Medulla oblongata (tissue), 1 donor: ENCODE measurements at regions not wholly inside any gene's neighbourhood (a gene's known extent, or its start where the extent isn't known, plus 50 kb on each side); places are given as distances from the start of the nearest gene placed in this dataset.

Experiments used
- DNase-seq: peaks from one replicate; pipeline ENCODE4 v3.0.0-alpha.2; 2015; ENCODE audit errors: extremely low spot score

DNA sequence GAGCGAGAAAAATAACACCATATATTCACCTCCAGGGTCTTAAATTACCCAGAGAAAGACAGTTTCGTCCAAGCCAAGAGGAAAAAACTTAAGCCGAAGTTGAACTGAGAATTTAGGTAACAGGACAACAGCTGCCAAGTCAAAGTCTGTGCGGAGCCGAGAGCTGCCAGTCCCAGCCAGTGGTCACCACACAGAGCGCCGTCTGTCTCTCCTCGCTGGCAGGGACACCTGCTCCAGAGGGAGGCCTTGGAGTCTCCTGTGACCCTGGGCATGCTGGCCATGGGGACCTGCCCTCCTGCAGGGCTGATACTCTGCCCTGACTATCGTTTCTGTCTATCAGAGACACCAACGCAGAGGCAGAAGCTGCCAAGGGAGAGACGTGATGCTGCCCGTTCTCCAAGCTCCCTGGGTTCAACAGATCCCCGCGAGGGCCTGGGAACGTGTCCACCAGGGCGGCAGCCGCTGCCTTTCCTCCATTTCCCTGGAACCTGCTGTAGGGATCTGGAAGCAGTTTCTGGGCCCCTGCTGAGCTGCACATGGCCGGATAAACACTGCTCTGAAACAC lies 341.3 kb downstream of the SMOC2 start:
- DNase-seq = peak; percentile 8

DNA sequence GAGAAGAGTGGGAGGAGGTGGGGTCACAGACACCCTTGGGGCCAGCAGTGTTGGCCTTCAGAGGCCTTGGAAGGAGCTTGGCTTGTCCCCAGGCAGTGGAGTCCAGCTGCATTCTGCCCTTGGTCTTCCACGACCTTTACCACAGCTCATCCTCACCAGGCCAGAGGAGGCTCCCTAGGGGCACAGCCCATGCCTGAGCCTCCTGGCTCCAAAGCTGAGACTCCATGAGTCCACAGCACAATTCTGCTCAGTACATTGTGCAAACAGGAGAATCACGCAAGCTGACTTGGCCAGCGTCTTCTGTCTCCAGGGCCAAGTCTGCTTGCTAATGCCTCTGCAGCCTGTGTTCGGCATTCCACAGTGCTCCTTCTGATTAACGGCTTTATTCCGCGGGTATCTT lies 337.2 kb downstream of the SMOC2 start:
- DNase-seq = peak; percentile 12

DNA sequence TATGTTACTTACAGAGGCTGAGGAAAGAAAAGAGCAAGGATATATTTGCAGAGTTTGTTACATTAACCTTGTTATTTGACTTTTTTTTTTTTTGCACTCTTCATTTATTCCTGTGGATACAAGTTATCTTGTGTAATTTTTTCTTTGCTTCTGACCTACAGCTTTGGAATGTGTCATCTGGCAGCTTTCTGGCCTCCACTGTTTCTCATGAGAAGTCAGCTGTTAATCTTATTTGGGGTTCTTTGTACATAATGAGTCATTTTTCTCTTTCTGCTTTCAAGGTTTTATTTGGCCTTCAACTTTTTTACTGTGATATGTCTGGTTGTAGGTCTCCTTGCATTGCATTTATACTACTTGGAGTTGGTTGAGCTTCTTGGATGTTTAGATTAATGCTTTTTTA lies 333.4 kb downstream of the SMOC2 start:
- DNase-seq = no peak

DNA sequence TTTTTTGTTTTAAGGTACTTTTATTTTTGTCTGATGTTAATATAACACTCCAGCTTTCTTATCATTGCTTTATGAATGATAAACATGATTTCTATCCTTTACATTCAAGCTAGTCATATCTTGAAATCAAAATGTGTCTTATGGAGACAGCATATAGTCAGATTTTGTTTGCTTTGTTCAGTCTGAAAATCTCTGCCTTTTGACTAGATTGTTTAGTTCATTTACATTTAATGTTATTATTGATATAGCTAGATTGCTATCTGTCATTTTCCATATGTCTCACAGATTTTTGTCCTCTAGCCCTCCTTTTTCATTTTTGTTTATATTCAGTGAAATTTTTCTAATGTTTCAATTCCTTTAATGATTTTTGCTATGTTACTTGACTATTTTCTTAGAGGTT lies 332.8 kb downstream of the SMOC2 start:
- no peak for DNase-seq

DNA sequence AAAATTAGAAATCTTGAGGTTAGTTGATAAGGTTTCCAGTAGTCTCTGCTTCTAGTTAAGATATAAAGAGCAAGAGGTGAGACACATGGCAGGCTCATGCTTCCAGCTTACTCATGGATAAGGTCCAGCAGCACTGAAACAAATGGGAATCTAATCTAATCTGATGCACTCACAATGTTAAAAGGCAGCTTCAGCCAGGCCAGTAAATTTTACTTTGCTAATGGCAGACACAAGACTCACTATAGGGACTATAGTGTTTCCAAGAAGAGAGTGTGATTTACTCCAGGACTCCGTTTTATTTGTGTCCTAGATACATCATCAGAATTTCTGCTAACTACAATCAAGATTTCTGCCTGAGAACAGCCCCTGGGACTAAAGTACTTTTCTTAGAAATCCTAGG lies 324.8 kb downstream of the SMOC2 start:
- DNase-seq = no peak

DNA sequence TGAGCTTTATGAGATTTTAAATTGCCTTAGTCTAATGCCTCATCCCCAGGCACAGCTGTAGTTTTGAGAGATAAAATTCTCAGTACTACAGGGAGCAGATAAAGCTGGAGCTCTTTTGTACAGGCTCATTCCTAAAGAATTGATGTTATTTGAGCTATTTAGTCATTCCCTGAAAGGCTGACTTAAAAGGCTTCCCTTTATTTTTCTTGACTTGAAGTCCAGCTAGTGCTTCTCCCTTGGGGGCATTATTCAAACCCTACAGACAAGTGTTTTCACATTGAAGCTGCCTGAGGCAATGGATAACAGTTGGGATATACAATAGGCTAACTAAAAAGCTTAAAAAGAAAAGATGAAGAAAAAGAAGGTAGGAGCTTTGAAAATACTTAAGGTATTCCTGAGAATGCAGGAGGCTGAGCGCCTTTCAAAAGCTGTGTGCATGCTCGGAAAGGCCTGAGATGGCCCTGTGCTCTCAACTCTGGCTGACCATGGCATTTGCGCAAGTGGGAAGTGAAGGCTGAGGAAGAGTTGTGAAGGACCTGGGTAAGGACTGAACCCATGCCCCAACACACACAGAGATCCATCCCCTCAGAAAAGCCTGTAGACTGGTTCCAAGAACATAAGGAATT lies 315.1 kb downstream of the SMOC2 start:
- no peak for DNase-seq

DNA sequence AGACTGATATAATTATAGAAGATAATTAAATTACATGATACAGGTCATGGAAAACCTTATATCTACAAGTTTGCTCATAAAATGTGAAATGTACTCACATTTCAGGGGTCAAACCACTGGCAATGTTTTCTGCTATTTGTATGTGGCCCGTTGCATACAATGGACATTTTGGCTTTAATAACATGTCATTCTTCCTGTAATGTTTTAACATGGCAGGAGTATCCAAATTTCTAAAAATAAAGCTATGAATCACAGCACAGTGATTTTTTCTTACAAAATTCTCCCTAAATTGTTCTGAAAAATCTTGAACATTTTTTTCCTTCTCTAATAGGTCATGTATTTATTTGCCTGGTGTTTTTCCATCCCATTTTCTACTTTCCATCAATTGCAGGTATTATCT lies 305.7 kb downstream of the SMOC2 start:
- no peak for DNase-seq

DNA sequence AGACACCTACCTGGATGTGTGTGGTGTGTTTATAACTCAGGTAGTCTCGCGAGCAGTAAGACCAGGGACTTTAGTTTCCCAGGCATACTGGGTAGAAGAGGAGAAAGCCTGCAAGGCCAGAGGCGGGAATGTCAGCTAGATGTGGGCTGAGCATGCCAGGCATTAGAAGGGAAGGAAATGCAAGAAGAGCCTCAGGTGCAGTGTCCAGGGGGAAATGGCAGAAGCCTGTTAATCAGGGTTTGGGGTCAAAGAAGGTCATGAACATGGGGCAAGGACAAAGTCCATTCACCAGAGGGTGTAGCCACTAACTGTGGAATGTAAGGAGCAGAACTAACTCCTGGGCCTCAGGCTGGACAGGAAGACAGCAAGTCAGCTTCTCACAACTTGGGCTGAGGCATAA lies 305.0 kb downstream of the SMOC2 start:
- DNase-seq = no peak

DNA sequence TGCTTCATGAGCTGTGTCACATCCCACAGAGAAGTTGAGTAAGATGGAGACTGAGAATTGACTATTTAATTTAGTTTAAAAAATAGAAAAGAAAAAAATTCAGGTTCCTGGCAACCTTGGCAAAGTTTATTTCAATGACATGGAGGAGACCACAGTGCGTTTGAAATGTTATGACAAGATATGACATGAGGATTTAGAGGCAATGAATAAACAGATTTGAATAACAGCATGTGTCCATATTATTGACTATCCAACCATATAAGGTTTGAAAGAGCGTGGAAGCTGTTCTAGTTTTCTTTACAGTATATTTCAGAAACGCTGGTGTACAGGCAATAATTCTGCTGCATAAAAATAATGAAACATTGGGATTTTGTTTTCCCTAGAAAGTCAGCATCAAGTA lies 303.9 kb downstream of the SMOC2 start:
- DNase-seq = no peak

DNA sequence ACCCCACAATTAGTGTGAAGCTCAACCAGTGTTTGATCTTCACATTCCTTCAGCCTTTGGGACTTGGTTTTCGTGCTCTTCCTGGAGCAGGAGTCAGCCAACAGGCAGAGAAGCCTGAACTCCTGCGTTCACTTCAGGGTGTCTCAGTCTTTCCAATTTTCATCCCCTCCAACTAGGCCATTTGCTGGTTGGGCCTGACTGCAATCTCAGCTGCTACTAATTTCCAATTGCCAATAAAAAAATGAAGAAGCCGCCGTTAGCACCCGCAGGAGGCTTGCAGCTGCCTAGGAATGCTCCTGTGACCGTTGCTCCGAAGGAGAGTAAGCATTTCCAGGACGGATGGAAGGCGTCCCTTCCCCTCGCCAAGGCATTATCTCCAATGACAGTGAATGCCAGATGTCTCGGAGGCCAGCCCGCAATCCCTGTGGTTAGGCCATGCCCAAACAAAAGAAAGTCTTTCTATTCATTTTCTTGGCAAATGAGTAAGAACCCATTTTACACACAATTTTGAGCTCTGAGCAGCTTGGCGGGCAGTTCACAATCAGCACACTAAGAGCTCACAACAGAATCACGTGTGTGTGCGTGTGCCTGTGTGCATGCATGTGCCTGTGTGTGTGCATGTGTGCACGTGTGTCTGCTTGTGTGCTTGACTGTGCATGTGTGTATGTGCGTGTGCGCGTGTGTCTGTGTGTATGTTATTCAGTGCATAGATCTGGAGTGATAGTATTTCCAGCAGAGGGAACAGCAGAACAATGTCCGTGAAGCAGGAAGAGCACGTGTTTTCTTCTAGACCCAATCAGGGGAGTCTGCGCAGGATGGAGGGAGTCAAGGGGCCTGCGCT lies 301.2 kb downstream of the SMOC2 start:
- peak; percentile 29 for DNase-seq

DNA sequence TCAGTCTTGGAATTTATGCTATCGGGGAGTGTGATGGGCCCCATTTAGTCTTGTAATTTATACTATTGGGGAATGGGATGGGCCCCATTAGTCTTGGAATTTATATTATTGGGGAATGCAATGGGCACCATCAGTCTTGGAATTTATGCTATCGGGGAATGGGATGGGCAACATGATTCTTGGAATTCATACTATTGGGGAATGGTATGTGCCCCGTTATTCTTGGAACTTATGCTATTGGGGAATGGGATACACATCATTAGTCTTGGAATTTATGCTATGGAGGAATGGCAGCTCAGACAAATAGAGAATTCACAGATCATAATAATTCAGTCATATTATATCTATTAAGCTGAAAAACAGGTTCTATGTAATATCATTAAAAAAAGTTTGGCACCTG lies 300.3 kb downstream of the SMOC2 start:
- no peak for DNase-seq

DNA sequence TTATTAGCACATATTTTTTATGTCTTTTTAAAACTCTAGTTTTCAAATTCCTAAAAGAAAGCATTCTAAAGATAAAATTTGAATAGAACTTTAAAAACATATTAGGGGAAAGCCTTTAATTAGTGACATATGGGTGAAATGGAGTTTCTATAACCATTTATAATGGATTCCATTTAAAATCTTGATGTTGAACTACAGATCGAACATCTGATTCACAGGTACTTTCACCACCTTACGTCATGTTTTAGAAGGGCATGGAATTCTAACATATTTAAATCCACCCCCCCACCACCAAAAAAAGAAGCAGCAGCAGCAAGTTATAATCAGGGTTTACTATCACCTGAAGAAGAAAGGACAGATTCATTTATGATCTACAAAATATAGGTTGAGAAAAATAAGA lies 298.4 kb downstream of the SMOC2 start:
- no peak for DNase-seq

DNA sequence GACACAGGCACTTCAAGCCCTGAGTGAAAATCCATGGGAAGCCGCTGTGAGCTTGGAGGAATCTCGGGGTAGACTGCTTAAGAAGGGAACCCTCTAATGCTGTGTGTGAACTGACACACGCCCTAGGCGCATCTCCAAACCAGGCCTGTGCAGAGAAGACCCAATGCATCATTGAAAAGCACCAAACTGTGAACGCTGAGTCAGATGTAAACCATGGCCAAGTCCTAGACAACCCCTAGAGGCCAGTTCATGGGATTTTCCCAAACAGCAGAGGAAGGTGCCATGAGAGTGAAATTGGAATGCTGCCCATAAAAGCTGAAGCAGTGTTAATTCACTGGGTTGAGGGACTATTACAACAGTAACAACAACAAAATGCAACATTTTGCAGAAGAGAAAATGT lies 296.5 kb downstream of the SMOC2 start:
- no peak for DNase-seq

DNA sequence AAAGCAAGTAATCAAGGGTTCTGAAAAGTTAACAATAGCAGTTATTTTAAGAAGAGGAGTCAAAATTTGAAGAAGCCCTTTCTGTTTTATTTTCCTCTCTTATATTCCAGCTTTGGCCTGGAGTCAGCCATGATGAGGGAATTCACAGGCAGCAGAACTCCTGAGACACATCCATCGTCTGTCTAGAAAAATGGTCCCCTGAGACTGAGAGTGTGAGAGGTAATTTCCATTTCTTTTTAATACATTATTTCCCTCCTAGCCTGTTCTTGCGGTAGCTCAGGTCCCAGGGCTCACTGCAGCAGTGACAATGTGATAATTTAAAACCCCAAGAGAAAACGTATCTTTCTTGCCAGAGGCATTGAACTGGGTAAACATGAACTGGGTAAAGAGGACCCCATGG lies 296.0 kb downstream of the SMOC2 start:
- no peak for DNase-seq

DNA sequence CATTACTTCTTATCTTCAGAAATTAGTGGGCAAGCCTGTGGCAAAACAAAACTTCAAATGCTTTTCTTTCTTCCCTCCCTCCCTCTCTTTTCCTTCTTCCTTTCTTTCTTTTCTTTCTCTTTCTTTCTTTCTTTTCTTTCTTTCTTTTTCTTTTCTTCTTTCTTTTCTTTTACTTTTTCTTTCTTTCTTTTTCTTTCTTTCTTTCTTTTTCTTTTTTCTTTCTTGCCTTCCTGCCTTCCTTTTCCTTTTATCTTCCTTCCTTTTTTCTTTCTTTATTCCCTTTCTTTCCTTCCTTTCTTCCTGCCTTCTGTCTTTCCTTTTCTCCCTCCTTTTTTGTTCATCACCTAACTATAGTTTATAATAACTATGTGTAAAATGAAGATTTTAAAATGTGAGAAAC lies 295.1 kb downstream of the SMOC2 start:
- no peak for DNase-seq

DNA sequence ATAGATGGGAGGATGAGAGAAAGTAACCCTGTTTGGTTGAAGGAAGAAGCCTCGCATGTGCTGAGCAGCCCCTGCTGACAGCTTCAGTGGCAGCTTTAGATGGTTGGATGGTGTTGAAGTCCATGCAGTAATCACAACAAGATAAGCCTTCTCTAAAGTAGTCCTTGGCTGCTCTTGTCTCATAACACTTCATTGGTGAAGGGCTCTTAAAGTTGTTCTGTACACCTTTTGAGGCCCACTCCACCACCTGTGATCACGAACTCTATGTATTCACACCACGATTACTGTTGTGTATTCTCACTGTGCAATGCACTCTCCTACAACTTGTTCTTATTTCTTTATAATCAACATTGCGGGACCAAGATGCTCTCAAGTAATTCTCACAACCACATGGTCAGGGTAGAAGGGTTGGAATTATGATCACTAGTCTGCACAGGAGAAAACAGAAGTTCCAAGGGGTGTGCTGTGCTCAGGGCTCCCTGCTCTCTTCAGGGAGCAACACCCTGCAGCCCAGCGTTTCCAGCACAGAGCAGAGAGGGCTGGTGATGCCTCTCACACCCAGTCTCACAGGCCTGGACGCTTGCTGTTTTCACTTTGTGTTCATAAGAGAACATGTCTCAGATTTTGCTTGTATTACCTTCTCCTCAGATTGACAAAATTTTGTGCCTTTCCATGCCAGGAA lies 294.4 kb downstream of the SMOC2 start:
- DNase-seq = no peak

DNA sequence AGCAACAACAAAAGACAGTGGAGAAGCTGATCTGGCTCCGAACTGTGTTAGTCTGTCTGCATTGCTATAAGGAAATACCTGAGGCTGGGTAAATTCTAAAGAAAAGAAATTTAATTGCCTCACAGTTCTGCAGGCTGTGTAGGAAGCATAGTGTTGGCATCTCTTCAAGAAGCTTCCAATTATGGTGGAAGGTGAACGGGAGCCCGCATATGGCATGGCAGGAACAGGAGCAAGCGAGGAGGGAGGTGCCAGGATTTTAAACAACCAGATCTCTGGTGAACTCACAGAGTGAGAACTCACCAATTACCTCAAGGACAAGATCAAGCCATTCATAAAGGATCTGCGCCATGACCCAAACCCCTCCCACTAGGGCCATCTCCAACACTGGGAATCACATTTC lies 293.5 kb downstream of the SMOC2 start:
- DNase-seq = no peak

DNA sequence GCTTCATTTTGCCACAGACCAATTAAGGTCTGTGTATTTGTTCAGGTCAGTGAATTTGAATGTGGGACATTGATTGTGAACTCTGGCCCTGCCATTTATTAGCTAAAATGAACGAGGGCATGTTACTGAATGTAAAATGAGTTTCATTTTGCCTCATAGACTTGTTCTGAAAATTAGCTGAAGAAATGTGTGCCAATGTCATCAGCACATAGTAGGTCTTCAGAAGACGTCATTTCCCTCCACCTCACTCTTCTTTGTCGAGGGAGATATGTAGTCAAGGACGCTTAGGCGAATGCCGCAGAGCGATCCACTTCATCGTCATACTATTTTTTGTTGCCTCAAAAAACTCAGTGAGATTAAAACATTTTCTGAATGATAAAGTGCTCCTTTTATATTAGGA lies 291.7 kb downstream of the SMOC2 start:
- DNase-seq = no peak

DNA sequence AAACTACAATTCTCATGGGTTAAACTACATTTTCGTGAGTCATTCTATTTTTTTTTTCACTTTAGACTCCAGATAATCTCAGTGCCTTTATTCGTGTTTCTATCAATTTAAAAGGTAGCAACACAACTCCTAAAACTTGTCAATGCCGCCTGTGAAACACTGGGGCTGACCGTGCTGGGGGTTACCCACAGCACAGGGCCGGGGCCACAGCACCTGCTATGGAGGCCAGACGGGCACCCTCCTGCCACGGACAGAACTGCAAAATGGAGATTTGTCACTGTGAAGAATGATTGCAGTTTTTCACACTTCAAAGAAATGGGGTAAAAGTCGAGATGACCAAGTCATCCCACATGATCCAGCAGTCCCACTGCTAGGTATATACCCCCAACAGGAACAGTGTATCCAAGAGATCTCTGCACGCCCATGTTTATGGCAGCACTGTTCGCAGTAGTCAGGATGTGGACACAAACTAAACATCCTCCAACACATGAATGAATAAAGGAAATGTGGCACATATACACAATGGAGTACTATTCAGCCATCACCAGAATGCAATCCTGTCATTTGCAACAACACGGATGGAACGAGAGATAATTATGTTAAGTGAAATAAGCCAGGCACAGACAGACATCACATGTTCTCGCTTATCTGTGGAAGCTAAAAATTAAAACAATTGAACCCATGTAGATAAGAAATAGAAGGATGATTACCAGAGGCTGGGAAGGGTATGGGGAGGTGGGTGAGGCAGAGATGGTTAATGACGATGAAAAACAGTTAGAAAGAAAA lies 290.1 kb downstream of the SMOC2 start:
- DNase-seq = no peak

DNA sequence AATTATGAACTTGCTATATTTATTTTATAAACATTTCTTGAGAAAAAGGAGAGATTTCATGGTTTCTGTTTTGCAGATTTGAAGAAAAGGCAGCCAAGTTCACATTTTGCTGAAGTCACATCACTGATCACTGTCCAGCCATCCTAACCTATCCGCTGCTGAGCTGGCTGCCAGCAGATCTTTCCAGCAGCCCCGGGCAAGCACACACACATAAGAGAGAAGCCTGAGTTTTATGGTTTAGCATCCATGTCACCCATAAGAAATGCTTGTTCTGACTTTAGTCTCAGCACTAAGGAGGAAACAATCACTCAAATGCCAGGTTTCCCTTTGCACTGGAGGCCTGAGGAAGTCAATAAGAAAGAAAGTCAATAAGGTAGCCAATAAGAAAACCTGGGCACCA lies 287.1 kb downstream of the SMOC2 start:
- DNase-seq = no peak

DNA sequence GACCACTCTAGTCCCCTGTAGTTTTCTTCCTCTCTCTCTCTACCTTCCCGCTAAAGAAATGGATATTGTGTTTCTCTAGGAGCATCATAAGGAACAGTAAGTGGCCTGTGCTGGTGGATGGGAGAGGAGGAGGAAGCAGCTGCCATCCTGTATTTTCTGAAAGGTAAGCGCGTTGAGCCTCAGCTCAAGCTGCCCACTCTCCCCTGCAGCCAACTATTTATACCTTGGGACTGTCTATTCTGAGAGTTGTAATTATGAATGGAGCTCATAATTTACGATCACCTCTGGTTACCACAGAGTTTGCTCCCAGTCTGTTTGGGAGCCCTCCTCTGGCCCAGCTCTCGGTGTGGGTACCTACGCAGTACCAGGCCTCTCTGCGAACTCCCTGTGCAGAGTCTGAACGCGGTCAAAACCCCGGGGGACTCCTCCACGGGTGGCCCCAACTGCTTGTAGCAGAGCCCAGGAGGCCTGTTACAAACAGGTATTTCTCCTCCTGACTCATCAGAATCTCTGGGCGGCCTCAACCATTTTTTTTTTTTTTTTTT lies 285.4 kb downstream of the SMOC2 start:
- DNase-seq = no peak

DNA sequence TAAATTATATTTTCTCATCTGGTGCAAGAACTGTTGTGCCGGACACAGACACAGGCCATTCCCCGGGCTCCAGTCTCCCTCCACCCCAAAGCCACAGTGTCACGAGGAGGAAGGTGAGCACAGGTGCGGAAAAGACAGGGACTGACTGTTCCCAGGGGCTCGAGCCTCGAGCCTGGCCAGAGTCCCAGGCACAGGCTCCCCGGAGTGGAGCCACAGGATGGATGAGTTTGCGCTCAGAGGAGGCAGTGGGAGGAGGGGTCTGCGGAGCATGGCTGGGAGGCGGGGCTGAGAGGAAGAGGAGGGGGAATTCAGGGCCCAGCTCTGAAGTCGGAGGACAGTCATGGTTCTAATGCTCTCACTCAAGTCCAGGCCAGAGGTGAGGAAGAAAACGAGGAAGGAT lies 284.8 kb downstream of the SMOC2 start:
- DNase-seq = no peak
